GM12878 (cell line): ENCODE measurements at regions not wholly inside any gene's neighbourhood (a gene's known extent, or its start where the extent isn't known, plus 50 kb on each side); places are given as distances from the start of the nearest gene placed in this dataset.

Experiments
- CHD1 ChIP-seq: IDR thresholded peaks from 2 replicates; pipeline ENCODE4 v1.6.1; 2012; ENCODE audit warnings: low read depth, low read length, improper control_type of control experiment
- CTCF ChIP-seq, 3 experiments: IDR thresholded peaks in 2 of 3; conservative IDR thresholded peaks in 1 of 3; 2 replicates each; pipeline ENCODE4 v1.5.1; 2011; ENCODE audit warnings: low read depth in 3 of 3, low read length in 3 of 3, mild to moderate bottlenecking in 3 of 3, control low read depth in 2 of 3, moderate library complexity in 2 of 3, inconsistent platforms in 1 of 3, mixed read lengths in 1 of 3; ENCODE audit not compliant: control insufficient read depth in 2 of 3, insufficient read depth in 1 of 3; ENCODE audit errors: extremely low read depth in 1 of 3
- EGR1 ChIP-seq, 2 experiments: IDR thresholded peaks; 1 replicate in 1 of 2; 2 replicates in 1 of 2; pipeline ENCODE4 v1.6.1; 2011 to 2012; ENCODE audit warnings: low read depth in 2 of 2, low read length in 2 of 2, borderline replicate concordance in 1 of 2, mild to moderate bottlenecking in 1 of 2, moderate library complexity in 1 of 2
- EP300 ChIP-seq, 2 experiments: fragments of 150-350 bp in 1 of 2; IDR thresholded peaks; 2 replicates each; pipeline ENCODE4 v1.6.1; 2011 to 2012; ENCODE audit warnings: low read depth in 2 of 2, low read length in 2 of 2, borderline replicate concordance in 1 of 2, improper control_type of control experiment in 1 of 2, inconsistent platforms in 1 of 2; ENCODE audit not compliant: control insufficient read depth in 1 of 2
- MYB ChIP-seq: fragments of 150-350 bp; IDR thresholded peaks from 2 replicates; pipeline ENCODE4 v1.6.1; 2014; ENCODE audit warnings: mild to moderate bottlenecking, low read depth, low read length, borderline replicate concordance
- SMC3 ChIP-seq: IDR thresholded peaks from 2 replicates; pipeline ENCODE4 v1.6.1; 2011; ENCODE audit warnings: low read length, improper control_type of control experiment, borderline replicate concordance
- SUZ12 ChIP-seq: fragments of 200-600 bp; sonication (generic); IDR thresholded peaks from one replicate; pipeline ENCODE4 v1.6.1; 2018; ENCODE audit warnings: antibody characterized with exemption, mild to moderate bottlenecking; ENCODE audit not compliant: unreplicated experiment

GRCh38 chr12:3353621-3354020 is 137.4 kb upstream of the PRMT8 start:
- TF ChIP-seq CTCF (IDR thresholded peaks at IDR 0.05 in 2 of 3, conservative IDR thresholded peaks at IDR 0.05 in 1 of 3; ENCODE audit: control insufficient read depth in 2 of 3, extremely low read depth in 1 of 3, insufficient read depth in 1 of 3, low read depth in 3 of 3, low read length in 3 of 3) (no peak), EP300 (IDR thresholded peaks at IDR 0.05; ENCODE audit: borderline replicate concordance in 1 of 2, control insufficient read depth in 1 of 2, low read depth in 2 of 2, low read length in 2 of 2) (no peak), MYB (no peak), CHD1 (no peak), EGR1 (IDR thresholded peaks at IDR 0.05; ENCODE audit: borderline replicate concordance in 1 of 2, low read depth in 2 of 2, low read length in 2 of 2) (no peak), SMC3 (no peak), SUZ12 (no peak)
